ENCODE measurements at regions not wholly inside any gene's neighbourhood (a gene's known extent, or its start where the extent isn't known, plus 50 kb on each side); places are given as distances from the start of the nearest gene placed in this dataset.

GRCh38 chr6:112841553-112842329 lies 494.6 kb downstream of the RFPL4B start:
- TF ChIP-seq CTCF (IDR thresholded peaks at IDR 0.05) (no peak), POLR2A (IDR thresholded peaks at IDR 0.05) (no peak)

Measured in ovary (tissue), 3 donors.